ENCODE measurements at regions not wholly inside any gene's neighbourhood (a gene's known extent, or its start where the extent isn't known, plus 50 kb on each side); places are given as distances from the start of the nearest gene placed in this dataset.

DNA sequence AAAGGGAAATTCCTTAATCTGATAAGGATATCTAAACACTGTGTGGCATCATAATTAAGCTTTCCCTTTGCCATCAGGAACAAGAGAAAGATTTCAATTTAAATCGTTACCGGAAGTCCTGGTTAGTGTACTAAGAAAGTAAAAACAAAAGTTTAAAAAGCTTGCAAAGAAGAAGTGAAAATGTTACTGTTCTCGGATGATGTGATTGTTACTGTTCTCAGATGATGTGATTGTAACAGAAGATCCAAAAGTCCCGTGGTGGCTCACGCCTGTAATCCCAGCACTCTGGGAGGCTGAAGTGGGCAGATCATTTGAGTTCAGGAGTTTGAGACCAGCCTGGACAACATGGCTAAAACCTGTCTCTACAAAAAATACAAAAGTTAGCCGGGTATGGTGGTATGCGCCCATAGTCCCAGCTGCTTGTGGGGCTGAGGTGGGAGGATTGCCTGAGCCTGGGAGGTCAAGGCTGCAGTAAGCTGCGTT lies 62.5 kb downstream of the RGS12 start:
- TF ChIP-seq, protein P1, sequence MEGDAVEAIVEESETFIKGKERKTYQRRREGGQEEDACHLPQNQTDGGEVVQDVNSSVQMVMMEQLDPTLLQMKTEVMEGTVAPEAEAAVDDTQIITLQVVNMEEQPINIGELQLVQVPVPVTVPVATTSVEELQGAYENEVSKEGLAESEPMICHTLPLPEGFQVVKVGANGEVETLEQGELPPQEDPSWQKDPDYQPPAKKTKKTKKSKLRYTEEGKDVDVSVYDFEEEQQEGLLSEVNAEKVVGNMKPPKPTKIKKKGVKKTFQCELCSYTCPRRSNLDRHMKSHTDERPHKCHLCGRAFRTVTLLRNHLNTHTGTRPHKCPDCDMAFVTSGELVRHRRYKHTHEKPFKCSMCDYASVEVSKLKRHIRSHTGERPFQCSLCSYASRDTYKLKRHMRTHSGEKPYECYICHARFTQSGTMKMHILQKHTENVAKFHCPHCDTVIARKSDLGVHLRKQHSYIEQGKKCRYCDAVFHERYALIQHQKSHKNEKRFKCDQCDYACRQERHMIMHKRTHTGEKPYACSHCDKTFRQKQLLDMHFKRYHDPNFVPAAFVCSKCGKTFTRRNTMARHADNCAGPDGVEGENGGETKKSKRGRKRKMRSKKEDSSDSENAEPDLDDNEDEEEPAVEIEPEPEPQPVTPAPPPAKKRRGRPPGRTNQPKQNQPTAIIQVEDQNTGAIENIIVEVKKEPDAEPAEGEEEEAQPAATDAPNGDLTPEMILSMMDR (IDR thresholded peaks at IDR 0.05), result no peak
- TF ChIP-seq POLR2A (IDR thresholded peaks at IDR 0.05), result no peak

Measured in stomach (tissue), 4 donors.